ENCODE measurements at regions not wholly inside any gene's neighbourhood (a gene's known extent, or its start where the extent isn't known, plus 50 kb on each side); places are given as distances from the start of the nearest gene placed in this dataset.
A peak's percentile ranks its signal among the peaks of the same experiment; 100 is the strongest.

DNA sequence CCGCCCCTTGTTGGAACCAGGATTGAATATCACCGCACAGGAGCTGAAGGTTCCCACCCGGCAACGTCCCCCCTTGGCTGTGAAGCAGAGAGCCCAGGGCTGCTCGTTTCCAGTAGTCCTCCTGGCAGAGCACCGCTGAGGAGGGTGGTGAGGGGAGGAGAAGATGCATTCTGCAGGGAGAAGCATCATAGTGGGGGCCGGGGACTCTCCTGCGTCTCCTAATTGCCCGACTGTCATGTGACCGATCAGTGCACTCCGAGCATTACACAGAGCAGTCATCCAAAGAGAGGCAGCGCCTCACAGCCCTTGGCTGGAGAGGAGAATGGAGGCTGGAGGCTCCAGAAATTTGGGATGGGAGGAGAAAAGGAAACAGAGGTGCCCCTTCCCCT lies 85.0 kb upstream of the SEPTIN5 start (continued):
- TF ChIP-seq, protein P1, sequence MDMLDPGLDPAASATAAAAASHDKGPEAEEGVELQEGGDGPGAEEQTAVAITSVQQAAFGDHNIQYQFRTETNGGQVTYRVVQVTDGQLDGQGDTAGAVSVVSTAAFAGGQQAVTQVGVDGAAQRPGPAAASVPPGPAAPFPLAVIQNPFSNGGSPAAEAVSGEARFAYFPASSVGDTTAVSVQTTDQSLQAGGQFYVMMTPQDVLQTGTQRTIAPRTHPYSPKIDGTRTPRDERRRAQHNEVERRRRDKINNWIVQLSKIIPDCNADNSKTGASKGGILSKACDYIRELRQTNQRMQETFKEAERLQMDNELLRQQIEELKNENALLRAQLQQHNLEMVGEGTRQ (CRISPR knock-in tag; IDR thresholded peaks at IDR 0.05) = peak; percentile 59

DNA sequence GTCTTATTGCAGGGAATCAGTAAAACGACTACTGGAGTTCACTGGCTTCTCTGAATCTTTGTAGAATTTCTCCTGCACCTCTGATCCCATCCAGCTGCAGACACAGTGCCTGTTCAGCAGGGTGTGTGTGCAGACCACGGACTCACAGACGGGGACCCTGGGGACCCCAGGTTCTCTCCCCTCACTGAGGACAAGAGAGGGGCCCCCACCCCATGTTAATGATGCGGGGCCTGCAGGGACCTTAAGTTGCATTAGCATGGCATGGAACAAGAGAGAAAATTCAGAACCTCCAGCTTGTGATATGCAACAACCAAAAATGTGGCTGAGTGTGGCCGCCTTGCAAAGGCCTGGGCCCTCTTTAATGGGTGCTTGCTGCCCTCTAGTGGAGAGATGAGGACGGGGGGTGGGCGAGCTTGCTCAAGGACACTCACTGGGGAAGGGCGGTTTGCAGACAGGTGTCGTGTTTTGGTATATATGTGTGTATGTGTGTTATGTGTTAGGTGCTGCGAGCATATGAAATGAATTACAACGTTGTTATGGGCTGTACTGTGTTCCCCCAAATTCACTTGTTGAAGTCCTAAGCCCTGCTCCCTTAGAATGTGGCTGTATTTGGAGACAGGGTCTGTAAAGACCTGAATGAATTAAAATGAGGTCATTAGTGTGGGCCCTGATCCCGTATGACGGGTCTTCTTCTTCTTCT lies 84.4 kb upstream of the SEPTIN5 start:
- no peaks in the 10 kb centered on the region for H4K20me1 ChIP-seq (replicated peaks; ENCODE audit: control insufficient read depth, insufficient read depth, low read length)
- no peak overlapping the region for H3K27ac ChIP-seq (ENCODE audit: extremely low read depth, low read depth, low read length)
- peaks cover 2% of the 10 kb centered on the region; the same call in 1 of the 2 replicates for H3K9me3 ChIP-seq (replicated peaks; ENCODE audit: control insufficient read depth, insufficient read depth, low read depth, low read length)
- no peaks in the 10 kb centered on the region for H3K36me3 ChIP-seq (ENCODE audit: control insufficient read depth, insufficient read depth, low read length)
- no TSS peak for BruUV-seq (replicated peaks)
- DNase-seq (ENCODE audit: extremely low read depth in 1 of 4, low spot score in 3 of 4) = peak; percentile 98 to 100 (median 100)
- H3K27me3 ChIP-seq (ENCODE audit: control insufficient read depth in 2 of 2, insufficient read depth in 2 of 2, low read length in 2 of 2) = peaks cover 2 to 20% of the 10 kb centered on the region in 2 experiments; a peak in 4 of 5 replicates
- ATAC-seq = peak; percentile 89
- peaks cover 4% of the 10 kb centered on the region for H3K9me1 ChIP-seq (ENCODE audit: control insufficient read depth, insufficient read depth, low read length)
- intact Hi-C loops (cut with micrococcal nuclease) = loop anchor here (1.0 to 10.0 kb wide), 11 partner anchors 54 to 631 kb away; partner anchors contain the start of genes C22orf39, CDC45, DGCR2 and ESS2
- H2AFZ ChIP-seq (ENCODE audit: low read depth, low read length) = peak overlapping the region; percentile 37
- H3K9ac ChIP-seq (ENCODE audit: insufficient read depth in 1 of 2, low read depth in 2 of 2, low read length in 2 of 2) = no peak overlapping the region
- 15% methylated on average over 13 of the region's 13 CpGs for WGBS (ENCODE audit: insufficient coverage, low coverage, missing lambda C conversion rate)
- CTCF ChIA-PET (ENCODE audit: low intra/inter-chr PET ratio) = interaction anchor here (0.6 to 3.6 kb wide), 24 partner anchors 11 to 681 kb away, joined by 3 to 31 read pairs (median 4); partner anchors contain the start of genes ESS2, SLC25A1 and UFD1
- H3K4me2 ChIP-seq (ENCODE audit: insufficient read depth, low read length) = no peak overlapping the region
- in situ Hi-C loops (cut with MboI) = loop anchor here (5.0 kb wide), 1 partner anchor 453 kb away; the partner anchor contains the start of gene SLC25A1
- no peak overlapping the region for H3K4me3 ChIP-seq
- POLR2A ChIA-PET = interaction anchor here (0.6 to 3.9 kb wide), 26 partner anchors 9 to 1538 kb away, joined by 3 to 19 read pairs (median 4); partner anchors contain the start of genes C22orf39, CDC45, ESS2 and GP1BB
- H3K4me1 ChIP-seq (replicated peaks in 1 of 2; ENCODE audit: control insufficient read depth in 2 of 2, insufficient read depth in 2 of 2, low read length in 2 of 2) = peaks cover 15 to 27% of the 10 kb centered on the region in 2 experiments; a peak in 4 of 5 replicates
- no peaks in the 10 kb centered on the region for H3K79me2 ChIP-seq (ENCODE audit: control insufficient read depth, insufficient read depth, low read length)
- peak; percentile 95 for FAIRE-seq
- TF ChIP-seq, protein P2, sequence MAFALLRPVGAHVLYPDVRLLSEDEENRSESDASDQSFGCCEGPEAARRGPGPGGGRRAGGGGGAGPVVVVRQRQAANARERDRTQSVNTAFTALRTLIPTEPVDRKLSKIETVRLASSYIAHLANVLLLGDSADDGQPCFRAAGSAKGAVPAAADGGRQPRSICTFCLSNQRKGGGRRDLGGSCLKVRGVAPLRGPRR (CRISPR knock-in tag; IDR thresholded peaks at IDR 0.05) = no peak
- TF ChIP-seq, protein P3, sequence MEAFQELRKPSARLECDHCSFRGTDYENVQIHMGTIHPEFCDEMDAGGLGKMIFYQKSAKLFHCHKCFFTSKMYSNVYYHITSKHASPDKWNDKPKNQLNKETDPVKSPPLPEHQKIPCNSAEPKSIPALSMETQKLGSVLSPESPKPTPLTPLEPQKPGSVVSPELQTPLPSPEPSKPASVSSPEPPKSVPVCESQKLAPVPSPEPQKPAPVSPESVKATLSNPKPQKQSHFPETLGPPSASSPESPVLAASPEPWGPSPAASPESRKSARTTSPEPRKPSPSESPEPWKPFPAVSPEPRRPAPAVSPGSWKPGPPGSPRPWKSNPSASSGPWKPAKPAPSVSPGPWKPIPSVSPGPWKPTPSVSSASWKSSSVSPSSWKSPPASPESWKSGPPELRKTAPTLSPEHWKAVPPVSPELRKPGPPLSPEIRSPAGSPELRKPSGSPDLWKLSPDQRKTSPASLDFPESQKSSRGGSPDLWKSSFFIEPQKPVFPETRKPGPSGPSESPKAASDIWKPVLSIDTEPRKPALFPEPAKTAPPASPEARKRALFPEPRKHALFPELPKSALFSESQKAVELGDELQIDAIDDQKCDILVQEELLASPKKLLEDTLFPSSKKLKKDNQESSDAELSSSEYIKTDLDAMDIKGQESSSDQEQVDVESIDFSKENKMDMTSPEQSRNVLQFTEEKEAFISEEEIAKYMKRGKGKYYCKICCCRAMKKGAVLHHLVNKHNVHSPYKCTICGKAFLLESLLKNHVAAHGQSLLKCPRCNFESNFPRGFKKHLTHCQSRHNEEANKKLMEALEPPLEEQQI (IDR thresholded peaks at IDR 0.05) = no peak
- peak; percentile 96 for TF ChIP-seq ESRRA (IDR thresholded peaks at IDR 0.05; ENCODE audit: borderline replicate concordance, low read depth)
- TF ChIP-seq KDM1A (IDR thresholded peaks at IDR 0.05) = no peak
- TF ChIP-seq MTA1 (IDR thresholded peaks at IDR 0.05; ENCODE audit: borderline replicate concordance) = peak; percentile 38; the same call in 1 of the 2 replicates
- TF ChIP-seq HNRNPLL (IDR thresholded peaks at IDR 0.05; ENCODE audit: low read depth, low read length, poor library complexity, severe bottlenecking) = no peak
- peak in 1 of 2 experiments; percentile 28; a peak in 2 of 4 replicates for TF ChIP-seq TRIM24 (IDR thresholded peaks at IDR 0.05)
- no peak for TF ChIP-seq POLR2AphosphoS5 (IDR thresholded peaks at IDR 0.05; ENCODE audit: control insufficient read depth, insufficient read depth, low read depth, low read length)
- TF ChIP-seq ZNF561 (CRISPR knock-in tag; conservative IDR thresholded peaks at IDR 0.05) = no peak
- peak; percentile 37; the same call in 1 of the 2 replicates for TF ChIP-seq CREB1 (IDR thresholded peaks at IDR 0.05)
- TF ChIP-seq CREB1 (CRISPR knock-in tag; IDR thresholded peaks at IDR 0.05) = no peak
- TF ChIP-seq CBX2 (IDR thresholded peaks at IDR 0.05; ENCODE audit: insufficient read depth, low read length, poor library complexity, severe bottlenecking) = no peak
- TF ChIP-seq MEF2A (IDR thresholded peaks at IDR 0.05; ENCODE audit: control insufficient read depth, low read depth, low read length) = no peak
- TF ChIP-seq RAD21 (CRISPR knock-in tag; conservative IDR thresholded peaks at IDR 0.05 in 1 of 2, IDR thresholded peaks at IDR 0.05 in 1 of 2) = peak; percentile 100
